SK-N-SH treated with all-trans-retinoic acid at 6 μM for 48 hours (cell line): ENCODE measurements at regions not wholly inside any gene's neighbourhood (a gene's known extent, or its start where the extent isn't known, plus 50 kb on each side); places are given as distances from the start of the nearest gene placed in this dataset.

Experiments used
- CREB5 ChIP-seq: fragments of 250-450 bp; sonication (Bioruptor Pico); IDR thresholded peaks from 2 replicates; pipeline ENCODE4 v1.5.1; 2020; ENCODE audit warnings: low read depth, mild to moderate bottlenecking, moderate library complexity
- CSDC2 ChIP-seq: fragments of 250-450 bp; sonication (Bioruptor Pico); IDR thresholded peaks from 2 replicates; pipeline ENCODE4 v1.5.0; 2020; ENCODE audit warnings: mild to moderate bottlenecking, moderate library complexity
- ESRRG ChIP-seq: fragments of 250-450 bp; sonication (Bioruptor Pico); IDR thresholded peaks from 2 replicates; pipeline ENCODE4 v1.6.1; 2021; ENCODE audit warnings: mild to moderate bottlenecking
- RARB ChIP-seq: fragments of 250-450 bp; sonication (Bioruptor Pico); IDR thresholded peaks from 2 replicates; pipeline ENCODE4 v1.8.0; 2021; ENCODE audit warnings: mild to moderate bottlenecking, moderate library complexity
- ZFP30 ChIP-seq: fragments of 450-650 bp; formaldehyde crosslinking; IDR thresholded peaks from 2 replicates; pipeline ENCODE4 v1.5.0; 2022; ENCODE audit warnings: mild to moderate bottlenecking, moderate library complexity
- ZNF565 ChIP-seq: fragments of 450-650 bp; formaldehyde crosslinking; conservative IDR thresholded peaks from 2 replicates; pipeline ENCODE4 v1.5.0; 2020; ENCODE audit warnings: low read depth, mild to moderate bottlenecking, moderate library complexity
- ZNF70 ChIP-seq: fragments of 450-650 bp; formaldehyde crosslinking; IDR thresholded peaks from 2 replicates; pipeline ENCODE4 v1.5.0; 2020; ENCODE audit warnings: mild to moderate bottlenecking, moderate library complexity
- TF ChIP-seq, protein P1 (sequence below): fragments of 250-450 bp; sonication (Bioruptor Pico); IDR thresholded peaks from 2 replicates; pipeline ENCODE4 v1.8.0; 2020; ENCODE audit warnings: mild to moderate bottlenecking, moderate library complexity, borderline replicate concordance

GRCh38 chrX:85592980-85593379, 213.5 kb upstream of the POF1B start:
- TF ChIP-seq CREB5 (CRISPR knock-in tag) (no peak), ZFP30 (CRISPR knock-in tag) (no peak), CSDC2 (CRISPR knock-in tag) (no peak), ESRRG (CRISPR knock-in tag) (no peak), ZNF70 (CRISPR knock-in tag) (no peak), RARB (CRISPR knock-in tag) (no peak), ZNF565 (CRISPR knock-in tag) (no peak)
- TF ChIP-seq, protein P1, sequence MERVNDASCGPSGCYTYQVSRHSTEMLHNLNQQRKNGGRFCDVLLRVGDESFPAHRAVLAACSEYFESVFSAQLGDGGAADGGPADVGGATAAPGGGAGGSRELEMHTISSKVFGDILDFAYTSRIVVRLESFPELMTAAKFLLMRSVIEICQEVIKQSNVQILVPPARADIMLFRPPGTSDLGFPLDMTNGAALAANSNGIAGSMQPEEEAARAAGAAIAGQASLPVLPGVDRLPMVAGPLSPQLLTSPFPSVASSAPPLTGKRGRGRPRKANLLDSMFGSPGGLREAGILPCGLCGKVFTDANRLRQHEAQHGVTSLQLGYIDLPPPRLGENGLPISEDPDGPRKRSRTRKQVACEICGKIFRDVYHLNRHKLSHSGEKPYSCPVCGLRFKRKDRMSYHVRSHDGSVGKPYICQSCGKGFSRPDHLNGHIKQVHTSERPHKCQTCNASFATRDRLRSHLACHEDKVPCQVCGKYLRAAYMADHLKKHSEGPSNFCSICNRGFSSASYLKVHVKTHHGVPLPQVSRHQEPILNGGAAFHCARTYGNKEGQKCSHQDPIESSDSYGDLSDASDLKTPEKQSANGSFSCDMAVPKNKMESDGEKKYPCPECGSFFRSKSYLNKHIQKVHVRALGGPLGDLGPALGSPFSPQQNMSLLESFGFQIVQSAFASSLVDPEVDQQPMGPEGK (CRISPR knock-in tag), result no peak
